Uterus (tissue), 2 donors: ENCODE measurements at regions not wholly inside any gene's neighbourhood (a gene's known extent, or its start where the extent isn't known, plus 50 kb on each side); places are given as distances from the start of the nearest gene placed in this dataset.

Experiments used
- CTCF ChIP-seq, 4 experiments: fragments of 200-600 bp in 2 of 4; fragments of 450-650 bp in 2 of 4; sonication (generic) in 2 of 4; IDR thresholded peaks; one replicate each; pipeline ENCODE4 v1.5.1; 2016 to 2019; ENCODE audit warnings: antibody characterized with exemption in 4 of 4, mild to moderate bottlenecking in 2 of 4, moderate library complexity in 1 of 4
- POLR2A ChIP-seq, 2 donors: fragments of 450-650 bp; IDR thresholded peaks; one replicate each; pipeline ENCODE4 v1.6.1; 2016; ENCODE audit warnings: antibody characterized with exemption in 2 of 2, mild to moderate bottlenecking in 1 of 2, moderate library complexity in 1 of 2

DNA sequence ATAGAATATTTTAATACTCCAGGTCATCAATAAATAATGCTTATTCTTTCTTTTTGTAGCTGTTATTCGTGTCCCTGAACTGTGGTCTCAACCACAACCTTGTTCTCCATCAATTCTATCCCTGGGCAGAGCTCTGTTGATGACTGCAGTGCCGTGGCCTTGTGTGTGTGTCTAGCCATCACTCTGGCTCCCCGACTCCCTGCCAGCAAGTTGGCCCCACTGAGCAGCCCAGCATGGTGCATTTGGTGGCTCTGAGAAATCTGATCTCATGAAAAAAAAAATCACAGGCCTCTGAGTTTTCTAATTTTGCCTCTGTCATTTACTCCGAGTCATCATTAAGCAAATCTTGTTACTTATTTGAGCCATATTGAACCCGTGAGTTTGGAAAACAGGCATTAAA is 164.7 kb downstream of the GOLGA6L6 start:
- TF ChIP-seq CTCF (IDR thresholded peaks at IDR 0.05) (no peak), POLR2A (IDR thresholded peaks at IDR 0.05) (no peak)
